SIG-M5 treated with dmso at 0.1 percent for 504 hours (cell line): ENCODE measurements at regions not wholly inside any gene's neighbourhood (a gene's known extent, or its start where the extent isn't known, plus 50 kb on each side); places are given as distances from the start of the nearest gene placed in this dataset.
"Not testable (repeated sequence)": the region's sequence is repeated elsewhere in the genome, so short reads cannot be mapped to it uniquely, and the experiment has no call there.

Source experiments
- DNase-seq: peaks from one replicate; lab custom pipeline; 2025; ENCODE audit not compliant: unreplicated experiment; lab: John Stamatoyannopoulos, UW

GRCh38 chr1:227508431-227508830 lies 54.9 kb upstream of the ZNF678 start:
- no peak for DNase-seq

- DNase-seq = not testable (repeated sequence)
Measured at GRCh38 chr1:227506490-227507393, 56.6 kb upstream of the ZNF678 start.

DNA sequence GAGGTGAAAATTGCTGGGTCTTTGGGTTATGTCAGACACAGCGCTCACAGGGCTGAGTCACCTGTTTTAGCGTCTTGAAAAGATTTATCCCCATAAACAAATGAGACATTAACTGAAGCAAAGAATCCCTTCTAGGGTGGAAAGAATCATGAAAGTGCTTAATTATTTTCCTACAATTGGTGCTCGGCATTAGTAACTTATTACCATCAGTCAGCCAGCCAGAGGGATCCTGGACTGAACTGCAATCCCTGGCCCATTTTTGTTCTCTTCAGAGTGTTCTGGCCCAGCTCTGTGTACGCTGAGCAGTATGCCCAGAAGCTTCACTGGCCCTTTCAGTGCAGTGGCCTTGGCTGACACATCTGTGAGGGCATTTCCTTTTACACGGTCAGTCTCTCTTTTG lies 67.3 kb upstream of the ZNF678 start:
- DNase-seq = not testable (repeated sequence)

- not testable (repeated sequence) for DNase-seq
Measured at GRCh38 chr1:227493863-227494551, 69.3 kb upstream of the ZNF678 start.

DNA sequence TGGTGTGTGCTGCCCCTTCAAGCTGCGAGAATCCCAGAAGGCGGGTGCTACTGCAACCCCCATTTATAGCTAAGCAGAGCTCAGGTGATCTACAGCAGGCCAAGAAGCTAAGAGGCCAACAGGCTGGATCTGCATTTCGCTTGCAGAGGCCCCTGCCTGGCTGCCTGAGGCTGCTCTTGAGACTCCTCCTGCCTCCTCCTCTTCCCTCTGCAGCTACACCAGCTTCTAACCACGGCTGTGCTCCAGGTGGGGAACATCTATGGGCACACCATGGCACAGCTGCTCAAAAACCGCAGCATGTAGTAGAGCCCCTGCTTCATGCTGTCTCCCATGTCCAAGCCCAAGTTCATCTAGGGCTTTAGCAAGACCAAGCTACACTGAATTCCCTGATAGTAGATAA lies 72.9 kb upstream of the ZNF678 start:
- no peak for DNase-seq

DNA sequence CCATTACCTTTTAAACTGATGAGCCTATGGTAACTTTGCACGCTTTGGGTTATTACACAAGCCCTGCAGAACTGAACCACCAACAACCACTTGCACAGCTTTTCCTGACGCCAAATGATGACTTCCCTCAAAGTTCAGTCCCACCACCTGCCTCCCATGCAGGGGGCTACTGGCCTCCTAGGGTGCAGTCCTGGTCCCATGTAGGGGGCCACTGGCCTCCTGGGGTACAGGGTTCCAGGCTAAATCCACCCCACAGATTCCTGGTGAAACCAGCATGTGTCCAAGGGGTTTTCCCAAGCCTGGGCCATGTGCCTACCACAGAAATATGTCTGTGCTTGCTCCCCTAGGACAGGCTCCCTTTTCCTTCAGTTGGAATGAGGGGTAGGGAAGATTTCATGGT lies 73.4 kb upstream of the ZNF678 start:
- DNase-seq = no peak

GRCh38 chr1:227489572-227489971 lies 73.8 kb upstream of the ZNF678 start:
- no peak for DNase-seq

DNA sequence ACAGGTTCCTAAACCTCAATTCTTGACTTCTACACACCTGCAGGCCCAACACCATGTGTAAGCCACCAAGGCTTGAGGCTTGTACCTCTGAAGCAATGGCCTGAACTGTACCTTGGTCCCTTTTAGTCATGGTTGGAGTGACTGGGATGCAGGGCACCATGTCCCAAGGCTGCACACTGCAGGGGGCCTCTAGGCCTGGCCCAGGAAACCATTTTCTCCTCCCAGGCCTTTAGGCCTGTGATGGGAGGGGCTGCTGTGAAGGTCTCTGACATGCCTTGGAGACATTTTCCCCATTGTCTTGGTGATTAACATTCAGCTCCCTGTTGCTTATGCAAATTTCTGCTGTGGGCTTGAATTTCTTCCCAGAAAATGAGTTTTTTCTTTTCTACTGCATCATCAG lies 75.8 kb upstream of the ZNF678 start:
- no peak for DNase-seq

DNA sequence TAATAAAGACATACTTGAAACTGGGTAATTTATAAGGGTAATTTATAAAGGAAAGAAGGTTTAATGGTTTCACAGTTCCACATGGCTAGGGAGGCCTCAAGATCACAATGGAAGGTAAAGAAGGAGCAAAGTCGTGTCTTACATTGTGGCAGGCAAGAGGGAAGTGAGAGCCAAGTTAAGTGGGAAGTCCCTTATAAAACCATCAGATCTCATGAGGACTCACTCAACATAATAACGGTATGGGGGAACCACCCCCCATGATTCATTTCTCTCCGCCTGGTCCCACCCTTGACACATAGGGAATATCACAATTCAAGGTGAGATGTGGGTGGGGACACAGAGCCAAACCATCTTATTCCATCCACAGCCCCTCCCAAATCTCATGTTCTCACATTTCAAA lies 76.8 kb upstream of the ZNF678 start:
- peak; percentile 39 for DNase-seq

DNA sequence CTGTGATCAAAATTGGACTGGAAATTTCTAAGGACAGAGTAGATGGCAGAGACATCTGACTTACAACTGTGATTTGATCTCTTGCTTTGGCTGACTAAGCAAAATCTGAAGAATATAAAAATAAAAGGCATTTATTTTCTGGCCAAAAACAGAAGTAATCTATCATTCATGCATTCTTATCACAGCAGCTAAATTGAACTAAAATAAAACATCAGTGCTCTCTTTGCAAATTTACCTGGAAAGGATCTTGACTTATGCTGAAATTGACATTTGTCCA lies 81.4 kb upstream of the ZNF678 start:
- DNase-seq = no peak

GRCh38 chr1:227474072-227474471 lies 89.3 kb upstream of the ZNF678 start:
- not testable (repeated sequence) for DNase-seq

DNA sequence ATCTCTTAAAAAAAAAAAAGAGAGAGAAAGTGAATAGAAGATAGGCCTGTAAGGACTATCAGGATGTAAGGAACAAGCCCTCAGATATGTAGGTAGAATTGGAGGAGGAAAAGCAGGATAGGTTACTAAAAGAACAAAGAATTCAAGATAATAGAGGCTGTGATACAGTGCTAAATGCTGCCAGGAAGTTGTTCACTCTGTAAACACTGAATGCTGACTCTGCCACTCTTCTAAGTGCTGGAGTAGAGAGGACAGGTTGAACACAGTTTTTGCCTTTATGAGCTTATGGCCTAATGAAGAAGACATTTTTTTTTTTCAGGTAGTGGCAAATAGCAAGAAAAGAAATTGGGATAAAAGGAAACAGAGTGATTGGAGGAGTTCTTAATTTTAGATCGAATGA lies 90.6 kb upstream of the ZNF678 start:
- DNase-seq = no peak

GRCh38 chr1:227470688-227471087 lies 92.7 kb upstream of the ZNF678 start:
- no peak for DNase-seq

DNA sequence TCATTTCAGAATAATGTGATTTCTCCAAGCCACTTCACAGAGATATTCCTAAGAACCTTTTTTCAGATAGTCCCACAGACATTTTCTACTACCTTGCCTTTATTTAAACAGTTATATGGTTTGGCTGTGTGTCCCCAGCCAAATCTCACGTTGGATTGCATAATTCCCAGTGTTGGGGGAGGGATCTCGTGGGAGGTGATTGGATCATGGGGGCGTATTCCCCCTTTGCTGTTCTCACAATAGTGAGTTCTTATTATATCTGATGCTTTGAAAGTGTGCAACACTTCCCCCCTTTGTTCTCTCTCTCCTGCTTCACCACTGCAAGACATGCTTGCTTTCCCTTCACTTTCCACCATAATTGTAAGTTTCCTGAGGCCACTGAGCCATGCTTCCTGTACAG lies 93.6 kb upstream of the ZNF678 start:
- DNase-seq = no peak

GRCh38 chr1:227466039-227466645 lies 97.2 kb upstream of the ZNF678 start:
- no peak for DNase-seq

DNA sequence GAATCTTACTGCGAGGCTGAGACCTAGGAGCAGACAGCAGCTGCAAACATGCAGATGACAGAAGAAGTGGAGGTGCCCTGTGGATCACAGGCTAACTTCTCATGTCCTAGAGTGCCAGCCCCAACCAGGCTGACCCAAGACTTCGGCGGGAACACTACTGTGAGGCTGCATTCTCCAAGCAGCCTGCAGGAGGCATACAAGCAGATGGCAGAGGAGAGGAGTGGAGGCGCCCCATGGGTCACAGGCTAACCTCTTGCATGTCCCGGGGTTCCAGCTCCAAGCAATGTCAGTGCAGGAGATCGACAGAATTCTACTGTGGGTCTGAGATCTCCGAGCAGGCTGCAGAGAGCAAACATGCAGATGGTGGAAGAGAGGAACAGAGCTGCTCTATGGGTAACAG lies 98.1 kb upstream of the ZNF678 start:
- DNase-seq = no peak

- DNase-seq = no peak
Measured at GRCh38 chr1:227459977-227460376, 103.4 kb upstream of the ZNF678 start.

- no peak for DNase-seq
Measured at GRCh38 chr1:227459326-227459841, 104.0 kb upstream of the ZNF678 start.

DNA sequence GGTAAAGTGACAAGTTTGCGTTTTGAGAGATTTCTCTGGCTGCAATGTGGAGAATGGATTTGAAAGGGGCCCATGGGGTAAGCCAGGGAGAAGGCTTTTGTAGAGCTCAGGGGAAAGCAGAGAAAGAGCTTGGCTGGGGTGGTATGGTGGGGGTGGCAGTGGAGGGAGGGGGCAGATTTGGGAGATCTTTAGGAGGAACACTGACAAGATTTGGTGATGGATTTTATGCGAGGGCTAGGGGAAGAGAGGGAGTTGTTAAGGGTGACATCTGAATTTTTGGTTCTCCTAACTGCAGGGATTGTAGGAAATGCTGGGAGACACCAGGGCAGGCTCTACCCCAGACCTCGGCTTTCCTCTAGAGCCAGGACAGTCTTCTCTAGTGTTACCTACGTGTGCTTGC lies 108.7 kb upstream of the ZNF678 start:
- DNase-seq = no peak

DNA sequence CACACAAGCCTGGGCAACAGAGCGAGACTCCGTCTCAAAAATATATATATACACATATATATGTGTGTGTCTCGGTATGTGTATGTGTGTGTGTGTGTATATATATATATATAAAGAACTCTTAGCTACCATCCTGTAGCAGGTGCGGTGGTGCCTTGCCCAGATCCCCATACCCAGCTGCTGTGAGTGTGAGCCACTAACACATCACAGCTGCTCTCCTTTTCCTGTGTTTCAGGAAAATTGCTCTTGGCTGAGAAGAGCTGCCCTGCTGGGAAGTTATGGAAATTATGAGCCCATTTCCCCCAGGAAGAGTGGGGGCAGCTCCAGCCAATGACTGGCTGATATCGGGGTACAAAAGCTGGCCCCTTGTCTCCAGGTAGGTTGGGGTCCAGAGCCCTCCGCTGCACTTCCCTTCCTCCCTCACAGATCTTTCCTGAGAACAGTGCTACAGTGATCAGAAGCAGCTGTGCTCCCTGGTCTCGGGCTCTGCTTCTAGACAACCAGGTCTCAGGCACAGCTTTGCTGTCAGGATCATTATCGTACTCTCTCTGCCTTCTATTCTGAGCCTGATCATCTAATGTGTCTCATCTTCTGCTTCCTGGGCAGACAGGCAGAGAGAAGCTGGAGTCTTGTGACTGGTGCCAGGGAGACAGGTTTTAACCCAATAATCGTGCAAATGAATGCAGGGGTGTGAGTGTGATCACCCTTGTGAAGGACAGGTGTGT lies 109.6 kb upstream of the ZNF678 start:
- no peak for DNase-seq

GRCh38 chr1:227451954-227452353 lies 111.4 kb upstream of the ZNF678 start:
- DNase-seq = no peak
